Sigmoid colon (tissue), 6 donors: ENCODE measurements at regions not wholly inside any gene's neighbourhood (a gene's known extent, or its start where the extent isn't known, plus 50 kb on each side); places are given as distances from the start of the nearest gene placed in this dataset.

Experiments
- DNase-seq: peaks from one replicate; pipeline ENCODE4 v3.0.0-alpha.2; 2019
- H3K27ac ChIP-seq, 4 donors: fragments of 200-600 bp; sonication (generic); one replicate each; pipeline ENCODE4 v1.5.1; 2016 to 2019; ENCODE audit warnings: mild to moderate bottlenecking in 1 of 4
- H3K27me3 ChIP-seq, 3 donors: fragments of 200-600 bp; sonication (generic); one replicate each; pipeline ENCODE4 v1.5.1; 2019; ENCODE audit warnings: mild to moderate bottlenecking in 1 of 3
- H3K36me3 ChIP-seq, 4 donors: fragments of 200-600 bp; sonication (generic); one replicate each; pipeline ENCODE4 v1.5.1; 2016 to 2019
- H3K4me1 ChIP-seq, 4 donors: fragments of 200-600 bp; sonication (generic); one replicate each; pipeline ENCODE4 v1.5.1; 2017 to 2019
- H3K4me3 ChIP-seq, 4 donors: fragments of 200-600 bp; sonication (generic); one replicate each; pipeline ENCODE4 v1.5.1; 2017 to 2019; ENCODE audit warnings: mild to moderate bottlenecking in 2 of 4, moderate library complexity in 1 of 4
- H3K9me3 ChIP-seq, 4 donors: fragments of 200-600 bp in 3 of 4; sonication (generic) in 3 of 4; one replicate each; pipeline versions ENCODE4 v1.5.1 to v1.6.1; 2013 to 2019
- EP300 ChIP-seq, 4 donors: sonication (generic); formaldehyde crosslinking; IDR thresholded peaks; one replicate each; pipeline ENCODE4 v1.6.1; 2017; ENCODE audit warnings: antibody characterized with exemption in 4 of 4
- POLR2A ChIP-seq, 2 donors: fragments of 450-650 bp; IDR thresholded peaks; one replicate each; pipeline ENCODE4 v1.6.1; 2016; ENCODE audit warnings: antibody characterized with exemption in 2 of 2, mild to moderate bottlenecking in 2 of 2, moderate library complexity in 2 of 2
- POLR2AphosphoS5 ChIP-seq, 4 donors: sonication (generic); formaldehyde crosslinking; IDR thresholded peaks; one replicate each; pipeline ENCODE4 v1.6.1; 2017; ENCODE audit warnings: antibody characterized with exemption in 4 of 4
- WGBS, 2 donors: extraction: QIAGEN DNeasy Blood & Tissue Kit; methylation state at CpG; one replicate each; pipeline ENCODE4 v1.1.7; 2013; 5-methylcytosine and 5-hydroxymethylcytosine counted together
- intact Hi-C: fragments of 100-400 bp; cut with DNase I; formaldehyde crosslinking; loops from one replicate; pipeline ENCODE4 v1.15.1; 2023
- TF ChIP-seq, protein P1 (sequence below), 4 experiments: fragments of 450-650 bp in 3 of 4; fragments of 200-600 bp in 1 of 4; IDR thresholded peaks; one replicate each; pipeline ENCODE4 v1.5.1; 2016 to 2019; ENCODE audit warnings: antibody characterized with exemption in 4 of 4, mild to moderate bottlenecking in 3 of 4, moderate library complexity in 2 of 4
- donor health status: healthy with polysubstance abuse.
- donor health status: healthy.

DNA sequence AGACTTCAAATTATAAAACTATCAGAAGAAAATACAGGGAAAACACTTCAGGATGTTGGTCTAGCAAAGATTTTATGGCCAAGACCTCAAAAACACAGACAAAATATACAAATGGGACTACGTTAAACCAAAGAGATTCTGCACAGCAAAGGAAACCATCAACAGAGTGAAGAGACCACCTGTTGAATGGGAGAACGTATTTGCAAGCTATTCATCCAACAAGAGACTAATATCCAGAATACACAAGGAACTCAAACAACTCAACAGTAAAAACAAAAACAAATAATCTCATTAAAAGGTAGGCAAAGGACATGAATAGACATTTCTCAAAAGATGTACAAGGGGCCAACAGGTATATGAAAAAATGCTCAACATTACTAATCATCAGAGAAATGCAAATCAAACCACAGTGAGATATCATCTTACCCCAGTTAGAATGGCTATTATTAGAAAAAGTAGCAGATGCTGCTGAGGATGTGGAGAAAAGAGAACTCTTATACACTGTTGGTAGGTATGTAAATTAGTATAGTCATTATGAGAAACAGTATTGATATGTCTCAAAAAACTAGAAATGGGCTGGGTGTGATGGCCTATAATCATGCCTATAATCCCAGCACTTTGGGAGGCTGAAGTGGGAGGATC, 112.6 kb downstream of the LRIG2 start:
- intact Hi-C loops = no loop called here
- Histone ChIP-seq H3K4me3 (no peak overlapping the region), H3K9me3 (no peaks in the 10 kb centered on the region), H3K27ac (no peak overlapping the region), H3K27me3 (no peaks in the 10 kb centered on the region), H3K36me3 (no peaks in the 10 kb centered on the region), H3K4me1 (no peaks in the 10 kb centered on the region)
- 83 to 90% methylated on average over 2 of the region's 2 CpGs for WGBS, 2 donors
- DNase-seq = no peak
- TF ChIP-seq EP300 (IDR thresholded peaks at IDR 0.05) (no peak), POLR2AphosphoS5 (IDR thresholded peaks at IDR 0.05) (no peak), POLR2A (IDR thresholded peaks at IDR 0.05) (no peak)
- TF ChIP-seq, protein P1, sequence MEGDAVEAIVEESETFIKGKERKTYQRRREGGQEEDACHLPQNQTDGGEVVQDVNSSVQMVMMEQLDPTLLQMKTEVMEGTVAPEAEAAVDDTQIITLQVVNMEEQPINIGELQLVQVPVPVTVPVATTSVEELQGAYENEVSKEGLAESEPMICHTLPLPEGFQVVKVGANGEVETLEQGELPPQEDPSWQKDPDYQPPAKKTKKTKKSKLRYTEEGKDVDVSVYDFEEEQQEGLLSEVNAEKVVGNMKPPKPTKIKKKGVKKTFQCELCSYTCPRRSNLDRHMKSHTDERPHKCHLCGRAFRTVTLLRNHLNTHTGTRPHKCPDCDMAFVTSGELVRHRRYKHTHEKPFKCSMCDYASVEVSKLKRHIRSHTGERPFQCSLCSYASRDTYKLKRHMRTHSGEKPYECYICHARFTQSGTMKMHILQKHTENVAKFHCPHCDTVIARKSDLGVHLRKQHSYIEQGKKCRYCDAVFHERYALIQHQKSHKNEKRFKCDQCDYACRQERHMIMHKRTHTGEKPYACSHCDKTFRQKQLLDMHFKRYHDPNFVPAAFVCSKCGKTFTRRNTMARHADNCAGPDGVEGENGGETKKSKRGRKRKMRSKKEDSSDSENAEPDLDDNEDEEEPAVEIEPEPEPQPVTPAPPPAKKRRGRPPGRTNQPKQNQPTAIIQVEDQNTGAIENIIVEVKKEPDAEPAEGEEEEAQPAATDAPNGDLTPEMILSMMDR (IDR thresholded peaks at IDR 0.05) = no peak

DNA sequence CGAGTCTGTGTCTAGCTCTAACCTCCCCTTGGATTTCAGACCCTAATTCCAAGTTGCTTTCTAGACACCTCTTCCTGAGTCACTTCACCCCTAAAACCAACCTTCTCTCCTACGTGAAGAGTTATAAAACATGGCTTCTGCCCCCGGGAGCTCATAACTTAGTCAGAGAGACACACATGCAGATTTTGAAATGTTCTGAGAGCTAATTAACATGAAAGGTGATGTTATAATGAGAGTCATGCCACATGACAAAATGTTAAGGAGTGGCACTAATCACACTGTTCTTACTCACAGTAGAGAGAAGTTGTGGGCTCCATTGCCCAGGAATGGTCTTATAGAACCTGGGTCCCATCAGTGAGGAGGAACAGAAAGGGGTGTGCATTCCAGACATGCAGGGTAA, 117.1 kb downstream of the LRIG2 start:
- no peak for DNase-seq
- intact Hi-C loops = no loop called here
- no peaks in the 10 kb centered on the region for H3K4me1 ChIP-seq
- no peak for TF ChIP-seq EP300 (IDR thresholded peaks at IDR 0.05)
- no peak for TF ChIP-seq POLR2A (IDR thresholded peaks at IDR 0.05)
- TF ChIP-seq POLR2AphosphoS5 (IDR thresholded peaks at IDR 0.05) = no peak
- TF ChIP-seq, protein P1 (IDR thresholded peaks at IDR 0.05) = no peak
- no peaks in the 10 kb centered on the region for H3K27me3 ChIP-seq
- no peaks in the 10 kb centered on the region for H3K36me3 ChIP-seq
- whole genome bisulfite sequencing, 2 donors = 90% methylated on average over 3 of the region's 3 CpGs
- no peaks in the 10 kb centered on the region for H3K9me3 ChIP-seq
- no peak overlapping the region for H3K27ac ChIP-seq
- H3K4me3 ChIP-seq = no peak overlapping the region

DNA sequence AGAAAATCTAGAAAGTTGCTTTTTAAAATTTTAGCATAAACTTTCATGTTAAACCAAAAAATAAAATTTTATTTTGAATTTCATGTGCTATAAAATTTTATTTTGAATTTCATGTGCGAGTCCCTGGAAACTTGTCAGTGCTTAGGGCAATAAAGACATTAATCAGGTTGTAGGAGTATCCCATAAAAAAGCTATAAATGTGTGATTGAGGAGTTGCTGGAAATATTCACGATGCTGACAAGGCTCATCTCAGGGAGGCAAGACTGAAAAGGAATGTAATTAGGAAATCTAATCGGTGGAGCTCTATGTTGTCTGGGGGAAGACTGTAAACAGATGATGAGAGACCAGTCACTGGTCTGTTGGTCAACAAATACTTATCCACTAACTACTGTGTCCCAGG, 117.9 kb downstream of the LRIG2 start:
- WGBS, 2 donors = 17 to 56% methylated on average over 3 of the region's 3 CpGs
- Histone ChIP-seq H3K36me3 (no peaks in the 10 kb centered on the region), H3K4me1 (no peaks in the 10 kb centered on the region), H3K9me3 (no peaks in the 10 kb centered on the region), H3K27me3 (no peaks in the 10 kb centered on the region), H3K4me3 (no peak overlapping the region), H3K27ac (no peak overlapping the region)
- no peak for TF ChIP-seq POLR2AphosphoS5 (IDR thresholded peaks at IDR 0.05)
- TF ChIP-seq, protein P1 (IDR thresholded peaks at IDR 0.05) = no peak
- no peak for TF ChIP-seq EP300 (IDR thresholded peaks at IDR 0.05)
- no peak for TF ChIP-seq POLR2A (IDR thresholded peaks at IDR 0.05)
- intact Hi-C loops = no loop called here
- DNase-seq = no peak

DNA sequence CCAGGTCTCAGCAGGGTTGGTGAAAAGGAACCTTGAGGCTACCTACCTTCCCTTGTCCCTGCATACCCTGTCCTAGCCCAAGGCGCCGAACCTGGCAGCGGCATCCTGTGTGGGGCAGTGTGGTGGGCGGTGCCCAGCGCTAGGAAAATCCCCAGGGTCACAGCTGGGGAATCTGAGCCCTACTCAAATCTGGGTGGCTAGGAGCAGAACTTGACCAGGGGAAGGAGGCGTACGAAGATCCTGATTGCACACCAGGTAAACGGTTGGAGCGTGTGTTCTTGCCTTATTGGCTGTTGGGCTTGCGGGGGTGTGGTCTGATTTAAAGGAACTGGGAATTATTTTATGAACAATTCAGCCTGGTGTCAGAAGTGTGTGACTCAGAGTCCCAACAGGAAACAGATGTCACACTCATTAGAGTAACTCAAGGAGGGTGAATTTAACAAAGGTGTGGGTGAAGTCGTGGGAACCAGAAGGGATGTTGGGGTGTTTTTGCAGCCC, 118.6 kb downstream of the LRIG2 start:
- intact Hi-C loops = no loop called here
- Histone ChIP-seq H3K36me3 (no peaks in the 10 kb centered on the region), H3K9me3 (no peaks in the 10 kb centered on the region), H3K27me3 (no peaks in the 10 kb centered on the region), H3K27ac (no peak overlapping the region), H3K4me1 (no peaks in the 10 kb centered on the region), H3K4me3 (no peak overlapping the region)
- DNase-seq = no peak
- TF ChIP-seq EP300 (IDR thresholded peaks at IDR 0.05) (no peak), POLR2AphosphoS5 (IDR thresholded peaks at IDR 0.05) (no peak), POLR2A (IDR thresholded peaks at IDR 0.05) (no peak)
- TF ChIP-seq, protein P1 (IDR thresholded peaks at IDR 0.05) = no peak
- WGBS, 2 donors = 77 to 81% methylated on average over 11 of the region's 11 CpGs

DNA sequence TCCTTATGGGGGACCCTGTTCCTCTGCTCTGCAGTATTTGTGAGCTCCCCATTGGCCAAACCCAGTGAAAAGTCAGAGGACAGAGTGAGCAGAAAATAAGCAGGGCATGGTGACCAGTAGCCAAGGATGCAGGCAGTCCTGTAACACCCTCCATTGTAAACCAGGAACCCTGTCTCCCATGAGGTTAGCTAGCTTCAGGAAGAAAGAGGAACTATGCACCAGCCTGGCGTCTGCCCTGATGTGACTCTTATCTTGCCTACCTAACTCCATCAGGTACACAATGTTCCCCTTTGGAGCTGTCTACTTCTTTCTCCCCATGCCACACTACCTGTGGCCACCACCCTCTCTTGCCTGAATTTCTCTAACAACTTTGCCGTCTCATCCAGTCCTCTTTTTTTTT, 119.2 kb downstream of the LRIG2 start:
- intact Hi-C loops = no loop called here
- H3K36me3 ChIP-seq = no peaks in the 10 kb centered on the region
- no peak overlapping the region for H3K4me3 ChIP-seq
- H3K27me3 ChIP-seq = no peaks in the 10 kb centered on the region
- H3K27ac ChIP-seq = no peak overlapping the region
- 72 to 74% methylated on average over 2 of the region's 2 CpGs for WGBS, 2 donors
- no peaks in the 10 kb centered on the region for H3K9me3 ChIP-seq
- DNase-seq = no peak
- no peak for TF ChIP-seq POLR2A (IDR thresholded peaks at IDR 0.05)
- no peak for TF ChIP-seq POLR2AphosphoS5 (IDR thresholded peaks at IDR 0.05)
- no peak for TF ChIP-seq EP300 (IDR thresholded peaks at IDR 0.05)
- TF ChIP-seq, protein P1 (IDR thresholded peaks at IDR 0.05) = no peak
- no peaks in the 10 kb centered on the region for H3K4me1 ChIP-seq
